ENCODE measurements at regions not wholly inside any gene's neighbourhood (a gene's known extent, or its start where the extent isn't known, plus 50 kb on each side); places are given as distances from the start of the nearest gene placed in this dataset.

- H3K79me1 ChIP-seq (ENCODE audit: low read depth in 1 of 2, low read length in 2 of 2) = no peaks in the 10 kb centered on the region
- H4K20me1 ChIP-seq (ENCODE audit: insufficient read depth, low read length) = no peaks in the 10 kb centered on the region
- 100% methylated on average over 1 of the region's 15 CpGs; no CpG with 5 or more reads in 1 of the 2 experiments for WGBS, 2 experiments (ENCODE audit: extremely low coverage in 2 of 2, insufficient read length in 1 of 2)
- H3K27me3 ChIP-seq (ENCODE audit: control insufficient read depth, insufficient read depth, low read length) = no peaks in the 10 kb centered on the region
- peaks cover 7% of the 10 kb centered on the region for H3K4me1 ChIP-seq (ENCODE audit: control insufficient read depth, insufficient read depth, low read length)
- H4K91ac ChIP-seq (ENCODE audit: insufficient read depth, low read depth, low read length) = no peak overlapping the region
- H3K4me2 ChIP-seq (ENCODE audit: low read depth, low read length) = no peak overlapping the region
- TF ChIP-seq USF2 (IDR thresholded peaks at IDR 0.05; ENCODE audit: low read depth, low read length) (no peak), ELK1 (IDR thresholded peaks at IDR 0.05; ENCODE audit: borderline replicate concordance, low read depth, low read length) (no peak), CEBPB (IDR thresholded peaks at IDR 0.05; ENCODE audit: low read depth, low read length) (no peak), POLR2A (IDR thresholded peaks at IDR 0.05; ENCODE audit: low read depth, low read length) (no peak), RAD21 (IDR thresholded peaks at IDR 0.05; ENCODE audit: low read length) (no peak), MAZ (IDR thresholded peaks at IDR 0.05; ENCODE audit: borderline replicate concordance, low read depth, low read length) (no peak), RFX5 (IDR thresholded peaks at IDR 0.05; ENCODE audit: low read depth, low read length) (no peak), NFE2L2 (IDR thresholded peaks at IDR 0.05; ENCODE audit: low read depth, low read length) (no peak), BHLHE40 (IDR thresholded peaks at IDR 0.05; ENCODE audit: low read depth, low read length) (no peak), CHD1 (IDR thresholded peaks at IDR 0.05; ENCODE audit: low read depth, low read length) (no peak), MXI1 (IDR thresholded peaks at IDR 0.05; ENCODE audit: borderline replicate concordance, low read depth, low read length) (no peak), MAFK (IDR thresholded peaks at IDR 0.05; ENCODE audit: low read depth, low read length) (no peak), CTCF (conservative IDR thresholded peaks at IDR 0.05; ENCODE audit: low read depth, low read length) (no peak), SMC3 (IDR thresholded peaks at IDR 0.05; ENCODE audit: low read depth, low read length) (no peak), FOS (IDR thresholded peaks at IDR 0.05; ENCODE audit: low read depth, low read length) (no peak), RCOR1 (IDR thresholded peaks at IDR 0.05; ENCODE audit: insufficient replicate concordance, low read length) (no peak)
- H3K56ac ChIP-seq (ENCODE audit: extremely low read depth, insufficient read depth, low read length) = no peak overlapping the region
- ATAC-seq (ENCODE audit: low read depth) (no peak), DNase-seq (no peak)
- ChIA-PET POLR2A (ENCODE audit: unreplicated experiment) (no interaction called here), CTCF (interaction anchor here (1.3 kb wide), 1 partner anchor 18 kb away, joined by 5 read pairs; no protein-coding TSS in a partner anchor)
- no peak overlapping the region for H2BK20ac ChIP-seq (ENCODE audit: low read depth, low read length)
- intact Hi-C loops (cut with micrococcal nuclease) (no loop called here), dilution Hi-C loops (cut with HindIII; ENCODE audit: low sequenced_read_pairs, unreplicated experiment) (no loop called here), in situ Hi-C loops (cut with MboI; ENCODE audit: low sequenced_read_pairs) (no loop called here)
- H3K4me3 ChIP-seq (ENCODE audit: insufficient read depth, low read depth, low read length) = no peak overlapping the region
- no peak overlapping the region for H2BK120ac ChIP-seq (ENCODE audit: low read depth, low read length)
- BruUV-seq (replicated peaks) = no TSS peak
- H3K14ac ChIP-seq (replicated peaks; ENCODE audit: low read depth, low read length) = no peak overlapping the region
- no peak overlapping the region for H4K5ac ChIP-seq (ENCODE audit: low read depth, low read length)
- H2BK15ac ChIP-seq (ENCODE audit: low read depth, low read length) = no peak overlapping the region
- no peaks in the 10 kb centered on the region for H3K9me3 ChIP-seq (ENCODE audit: control insufficient read depth, insufficient read depth, low read length)
- H3K4ac ChIP-seq (ENCODE audit: low read depth, low read length) = no peak overlapping the region
- H2AK5ac ChIP-seq (ENCODE audit: low read depth, low read length) = no peak overlapping the region
- H2BK5ac ChIP-seq (ENCODE audit: low read depth, low read length, poor library complexity, severe bottlenecking) = no peak overlapping the region
- H2AFZ ChIP-seq (replicated peaks; ENCODE audit: low read length, poor library complexity) = no peak overlapping the region
- no peak overlapping the region for H3K27ac ChIP-seq (ENCODE audit: insufficient read depth, low read length)
- no peak overlapping the region for H3K9ac ChIP-seq (ENCODE audit: low read depth, low read length)
- H2AK9ac ChIP-seq (replicated peaks; ENCODE audit: low read depth, low read length, poor library complexity) = no peak overlapping the region
- H3K36me3 ChIP-seq (ENCODE audit: control insufficient read depth, insufficient read depth, low read length) = peaks cover 15% of the 10 kb centered on the region
- no peak overlapping the region for H3K23ac ChIP-seq (ENCODE audit: low read depth, low read length)
- H4K8ac ChIP-seq (ENCODE audit: low read depth in 2 of 2, low read length in 2 of 2) = no peak overlapping the region
- no peak overlapping the region for H3K18ac ChIP-seq (ENCODE audit: low read depth, low read length)
- 0 out of 2 replicates have a peak, but pooled peaks cover 5% of the 10 kb centered on the region for H3K9me1 ChIP-seq (ENCODE audit: insufficient read depth, low read length)
Observed at GRCh38 chr16:27725236-27726000, 175.5 kb downstream of the KATNIP start.

Data from IMR-90 (cell line).